DOHH2 (cell line): ENCODE measurements at regions not wholly inside any gene's neighbourhood (a gene's known extent, or its start where the extent isn't known, plus 50 kb on each side); places are given as distances from the start of the nearest gene placed in this dataset.

Experiments
- CTCF ChIP-seq: fragments of 200-600 bp; sonication (generic); IDR thresholded peaks from one replicate; pipeline ENCODE4 v1.5.1; 2014; ENCODE audit warnings: antibody characterized with exemption, mild to moderate bottlenecking, low read depth, low read length; ENCODE audit not compliant: poor library complexity, severe bottlenecking
- EZH2phosphoT487 ChIP-seq: fragments of 200-600 bp; sonication (generic); IDR thresholded peaks from 2 replicates; pipeline ENCODE4 v1.6.1; 2017; ENCODE audit warnings: borderline replicate concordance, mild to moderate bottlenecking, antibody characterized with exemption, low read length, moderate library complexity, mixed read lengths

GRCh38 chr2:242011516-242011915 is 142.0 kb downstream of the RTP5 start:
- no peak for TF ChIP-seq CTCF
- TF ChIP-seq EZH2phosphoT487: no peak
